Ishikawa (cell line): ENCODE measurements at regions not wholly inside any gene's neighbourhood (a gene's known extent, or its start where the extent isn't known, plus 50 kb on each side); places are given as distances from the start of the nearest gene placed in this dataset.

Experiments
- CEBPB ChIP-seq: IDR thresholded peaks from 2 replicates; pipeline ENCODE4 v1.6.1; 2012
- CREB1 ChIP-seq: IDR thresholded peaks from 2 replicates; pipeline ENCODE4 v1.6.1; 2012; ENCODE audit warnings: low read depth
- EGR1 ChIP-seq: IDR thresholded peaks from 2 replicates; pipeline ENCODE4 v1.6.1; 2012
- EP300 ChIP-seq: IDR thresholded peaks from 2 replicates; pipeline ENCODE4 v1.6.1; 2012; ENCODE audit warnings: borderline replicate concordance
- FOXM1 ChIP-seq: IDR thresholded peaks from 2 replicates; pipeline ENCODE4 v1.6.1; 2012; ENCODE audit warnings: low read depth, borderline replicate concordance
- NFIC ChIP-seq: IDR thresholded peaks from 2 replicates; pipeline ENCODE4 v1.6.1; 2012
- RAD21 ChIP-seq: IDR thresholded peaks from 2 replicates; pipeline ENCODE4 v1.6.1; 2012; ENCODE audit warnings: low read depth
- REST ChIP-seq: IDR thresholded peaks from 2 replicates; pipeline ENCODE4 v1.6.1; 2012; ENCODE audit warnings: low read depth, mild to moderate bottlenecking
- TAF1 ChIP-seq: IDR thresholded peaks from 2 replicates; pipeline ENCODE4 v1.6.1; 2012; ENCODE audit warnings: low read depth, mild to moderate bottlenecking
- TCF12 ChIP-seq: IDR thresholded peaks from 2 replicates; pipeline ENCODE4 v1.6.1; 2012; ENCODE audit warnings: low read depth
- TEAD4 ChIP-seq: IDR thresholded peaks from 2 replicates; pipeline ENCODE4 v1.6.1; 2012
- YY1 ChIP-seq: IDR thresholded peaks from 2 replicates; pipeline ENCODE4 v1.6.1; 2012; ENCODE audit warnings: low read depth
- ZBTB7A ChIP-seq: IDR thresholded peaks from 2 replicates; pipeline ENCODE4 v1.6.1; 2012; ENCODE audit warnings: low read depth
- TF ChIP-seq, protein P1 (sequence below): IDR thresholded peaks from 2 replicates; pipeline ENCODE4 v1.6.1; 2012
- TF ChIP-seq, protein P2 (sequence below): IDR thresholded peaks from 2 replicates; pipeline ENCODE4 v1.6.1; 2012

DNA sequence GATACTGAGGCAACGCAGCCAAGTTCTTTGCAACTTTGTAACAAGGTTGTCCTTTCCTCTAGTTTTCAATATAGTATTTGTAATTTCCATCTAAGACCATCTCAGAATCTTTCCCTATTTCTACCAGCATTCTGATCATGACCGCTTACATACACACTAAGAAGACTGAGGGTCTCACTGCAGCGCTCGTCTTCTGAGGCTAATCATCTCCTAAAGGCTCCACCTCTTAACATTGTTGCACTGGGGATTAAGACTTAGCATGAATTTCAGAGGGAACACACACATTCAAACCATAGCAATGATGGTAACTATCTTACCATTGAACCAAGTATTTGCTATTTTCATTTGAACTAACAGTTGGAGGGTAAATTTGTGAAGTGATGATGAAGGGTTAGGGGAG lies 463.3 kb upstream of the CCDC54 start:
- TF ChIP-seq YY1: no peak
- TF ChIP-seq NFIC: no peak

DNA sequence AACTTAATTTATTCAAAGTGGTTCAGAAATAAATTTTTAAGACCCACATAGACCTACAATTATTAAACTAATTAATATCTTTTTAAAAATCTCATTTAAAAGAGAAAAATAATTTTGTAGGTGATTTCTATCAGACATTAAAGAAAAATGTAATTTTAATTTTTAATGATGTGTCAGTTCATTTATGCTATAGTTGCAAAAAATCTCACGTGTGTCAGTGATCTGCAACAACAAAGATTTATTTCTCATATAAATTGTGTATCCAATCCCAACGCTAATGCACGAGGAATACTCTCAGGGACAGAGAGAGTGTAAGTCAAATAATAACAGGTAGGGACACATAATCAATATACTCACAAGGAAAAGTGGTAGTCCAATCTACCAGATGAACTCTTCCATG lies 456.6 kb upstream of the CCDC54 start:
- TF ChIP-seq EP300 (no peak), EGR1 (no peak), CEBPB (no peak), NFIC (no peak), RAD21 (no peak), TCF12 (no peak), REST (no peak), YY1 (no peak), CREB1 (no peak), TAF1 (no peak), ZBTB7A (no peak)
- TF ChIP-seq, protein P1, sequence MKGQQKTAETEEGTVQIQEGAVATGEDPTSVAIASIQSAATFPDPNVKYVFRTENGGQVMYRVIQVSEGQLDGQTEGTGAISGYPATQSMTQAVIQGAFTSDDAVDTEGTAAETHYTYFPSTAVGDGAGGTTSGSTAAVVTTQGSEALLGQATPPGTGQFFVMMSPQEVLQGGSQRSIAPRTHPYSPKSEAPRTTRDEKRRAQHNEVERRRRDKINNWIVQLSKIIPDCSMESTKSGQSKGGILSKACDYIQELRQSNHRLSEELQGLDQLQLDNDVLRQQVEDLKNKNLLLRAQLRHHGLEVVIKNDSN: no peak

DNA sequence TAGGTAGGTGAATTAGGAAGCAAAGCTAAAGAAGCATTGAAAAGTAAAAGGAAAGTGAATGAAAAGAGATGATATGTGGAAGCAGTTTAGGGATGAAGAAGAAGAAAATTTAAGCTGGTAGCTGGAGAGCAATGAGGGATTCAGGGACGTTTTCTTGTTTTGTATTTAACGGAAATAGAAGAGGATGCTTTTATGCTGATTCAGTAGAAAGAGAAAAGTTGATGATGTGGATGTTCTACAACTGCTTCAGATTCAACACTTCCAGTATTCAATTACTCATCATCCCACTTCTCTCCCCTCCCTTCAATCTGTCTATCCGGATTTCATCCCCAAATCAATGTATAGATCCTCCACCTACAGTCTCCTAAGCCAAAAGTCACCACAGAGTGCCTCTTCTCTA lies 448.2 kb upstream of the CCDC54 start:
- TF ChIP-seq ZBTB7A: no peak
- no peak for TF ChIP-seq CEBPB
- TF ChIP-seq YY1: no peak
- TF ChIP-seq, protein P2, sequence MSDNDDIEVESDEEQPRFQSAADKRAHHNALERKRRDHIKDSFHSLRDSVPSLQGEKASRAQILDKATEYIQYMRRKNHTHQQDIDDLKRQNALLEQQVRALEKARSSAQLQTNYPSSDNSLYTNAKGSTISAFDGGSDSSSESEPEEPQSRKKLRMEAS: no peak

DNA sequence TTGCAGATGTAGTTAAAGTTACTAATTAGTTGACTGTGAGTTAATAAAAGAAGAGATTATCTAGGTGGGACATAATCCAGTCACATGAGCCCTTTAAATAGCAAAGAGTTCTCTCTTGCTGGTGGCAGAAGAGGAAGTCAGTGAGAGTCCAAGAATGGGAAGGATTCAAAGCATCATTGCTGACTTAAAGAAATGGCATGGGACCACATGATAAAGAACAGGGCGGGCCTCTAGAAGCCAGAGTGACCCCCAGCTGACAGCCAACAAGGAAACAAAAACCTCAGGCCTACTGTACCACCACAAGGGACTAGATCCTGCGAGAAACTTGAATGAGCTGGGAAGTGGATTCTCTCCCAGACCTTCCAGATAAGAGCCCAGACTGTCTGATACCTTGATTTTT lies 447.2 kb upstream of the CCDC54 start:
- TF ChIP-seq NFIC: no peak

GRCh38 chr3:106931904-106932303 lies 445.3 kb upstream of the CCDC54 start:
- TF ChIP-seq FOXM1: no peak

GRCh38 chr3:106936337-106936736 lies 440.9 kb upstream of the CCDC54 start:
- TF ChIP-seq FOXM1 (no peak), CREB1 (no peak), CEBPB (no peak), EGR1 (no peak), RAD21 (no peak), YY1 (no peak), REST (no peak), NFIC (no peak)
- TF ChIP-seq, protein P2: no peak

DNA sequence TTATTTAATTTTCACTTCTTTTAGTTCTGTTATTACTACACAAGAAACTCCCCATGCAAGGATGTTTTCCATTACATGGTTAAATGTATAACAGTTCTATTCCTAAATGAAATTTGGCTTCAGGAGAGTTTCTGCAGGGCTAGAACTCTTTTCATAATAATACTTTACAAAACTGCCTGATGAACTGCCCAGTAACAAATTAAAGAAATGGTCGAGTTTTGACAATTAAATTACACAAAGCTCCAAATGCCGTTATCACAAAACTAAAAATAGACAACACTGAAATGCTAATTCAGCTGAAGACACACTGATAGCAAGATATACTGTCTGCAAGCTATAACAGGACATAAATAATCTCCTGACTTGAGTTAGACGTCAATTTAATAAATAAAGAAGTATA lies 435.2 kb upstream of the CCDC54 start:
- TF ChIP-seq TAF1 (no peak), TCF12 (no peak), REST (no peak), ZBTB7A (no peak), CEBPB (no peak), NFIC (no peak), CREB1 (no peak), YY1 (no peak), RAD21 (no peak), FOXM1 (no peak), EGR1 (no peak), TEAD4 (no peak)
- TF ChIP-seq, protein P1: no peak
- TF ChIP-seq, protein P2: no peak
